A673 (cell line): ENCODE measurements at regions not wholly inside any gene's neighbourhood (a gene's known extent, or its start where the extent isn't known, plus 50 kb on each side); places are given as distances from the start of the nearest gene placed in this dataset.

ENCODE experiments used
- BruUV-seq: library from RNA; stranded (reverse); fragments of 400-500 nt; replicated peaks from 2 replicates; lab custom pipeline; 2021; lab: Mats Ljungman, UMichigan
- CTCF ChIA-PET: fragments of 300-600 bp; sonication (Branson Sonifier 250); formaldehyde crosslinking; loops from one replicate; lab custom pipeline; 2022; ENCODE audit warnings: antibody characterized with exemption; lab: Charles Lee
- POLR2A ChIA-PET: fragments of 300-600 bp; sonication (Branson Sonifier 250); formaldehyde crosslinking; loops from one replicate; lab custom pipeline; 2022; ENCODE audit warnings: antibody characterized with exemption; ENCODE audit not compliant: low non-redundant PET; lab: Charles Lee
- DNase-seq: peaks from one replicate; pipeline ENCODE4 v3.0.0-alpha.2; 2015; ENCODE audit warnings: low spot score
- H3K27ac ChIP-seq: fragments of 200-600 bp; sonication (generic); 2 replicates; pipeline ENCODE4 v1.5.1; 2016; ENCODE audit warnings: mixed run types, low read depth, mild to moderate bottlenecking, mixed read lengths, antibody characterized with exemption, low read length; ENCODE audit not compliant: poor library complexity, severe bottlenecking
- H3K27me3 ChIP-seq: fragments of 200-600 bp; sonication (generic); replicated peaks from 2 replicates; pipeline ENCODE4 v1.6.1; 2017; ENCODE audit warnings: mixed run types, low read depth, mild to moderate bottlenecking, mixed read lengths, antibody characterized with exemption, low read length; ENCODE audit not compliant: insufficient read depth, poor library complexity
- H3K36me3 ChIP-seq: fragments of 200-600 bp; sonication (generic); 2 replicates; pipeline ENCODE4 v1.6.1; 2016; ENCODE audit warnings: mixed run types, mild to moderate bottlenecking, mixed read lengths, antibody characterized with exemption, low read length; ENCODE audit not compliant: insufficient read depth, poor library complexity, severe bottlenecking
- H3K4me1 ChIP-seq: fragments of 200-600 bp; sonication (generic); 2 replicates; pipeline ENCODE4 v1.6.1; 2017; ENCODE audit warnings: mixed run types, mild to moderate bottlenecking, mixed read lengths, antibody characterized with exemption, low read length; ENCODE audit not compliant: insufficient read depth, poor library complexity, severe bottlenecking
- H3K4me3 ChIP-seq: fragments of 200-600 bp; sonication (generic); 2 replicates; pipeline ENCODE4 v1.5.1; 2016; ENCODE audit warnings: low read depth, mixed run types, mild to moderate bottlenecking, mixed read lengths, low read length; ENCODE audit not compliant: poor library complexity, severe bottlenecking
- H3K9me3 ChIP-seq: fragments of 200-600 bp; sonication (generic); 2 replicates; pipeline ENCODE4 v1.6.1; 2016; ENCODE audit warnings: mixed run types, low read depth, mild to moderate bottlenecking, mixed read lengths, antibody characterized with exemption, low read length; ENCODE audit not compliant: poor library complexity, severe bottlenecking
- CTCF ChIP-seq: fragments of 300-800, 200-600 bp; sonication (generic); conservative IDR thresholded peaks from 2 replicates; pipeline ENCODE4 v1.5.1; 2017; ENCODE audit warnings: low read depth, mild to moderate bottlenecking, antibody characterized with exemption, low read length, moderate library complexity, mixed read lengths
- EZH2 ChIP-seq: fragments of 200-600 bp; sonication (generic); IDR thresholded peaks from 2 replicates; pipeline ENCODE4 v1.6.1; 2017; ENCODE audit warnings: borderline replicate concordance, low read depth, mild to moderate bottlenecking, mixed read lengths, antibody characterized with exemption, low read length; ENCODE audit not compliant: poor library complexity, severe bottlenecking
- intact Hi-C: fragments of 100-400 bp; cut with micrococcal nuclease; formaldehyde crosslinking; loops from one replicate; pipeline ENCODE4 v1.10.0; 2022; ENCODE audit not compliant: unreplicated experiment

GRCh38 chr10:2754943-2755342 is 312.4 kb upstream of the PFKP start:
- BruUV-seq: no TSS peak
- Histone ChIP-seq H3K4me1 (no peaks in the 10 kb centered on the region), H3K36me3 (no peaks in the 10 kb centered on the region), H3K27me3 (peaks cover 89% of the 10 kb centered on the region), H3K4me3 (no peak overlapping the region), H3K9me3 (no peaks in the 10 kb centered on the region), H3K27ac (no peak overlapping the region)
- ChIA-PET CTCF (no interaction called here), POLR2A (no interaction called here)
- no peak for TF ChIP-seq EZH2
- no peak for TF ChIP-seq CTCF
- intact Hi-C loops: no loop called here
- no peak for DNase-seq

- no peaks in the 10 kb centered on the region for H3K36me3 ChIP-seq
- ChIA-PET CTCF (no interaction called here), POLR2A (no interaction called here)
- TF ChIP-seq EZH2 (no peak), CTCF (no peak)
- H3K4me1 ChIP-seq: no peaks in the 10 kb centered on the region
- no peak overlapping the region for H3K4me3 ChIP-seq
- peaks cover 88% of the 10 kb centered on the region for H3K27me3 ChIP-seq
- DNase-seq: no peak
- BruUV-seq: no TSS peak
- no peak overlapping the region for H3K27ac ChIP-seq
- no peaks in the 10 kb centered on the region for H3K9me3 ChIP-seq
- intact Hi-C loops: no loop called here
Observed at GRCh38 chr10:2748287-2748686, 319.1 kb upstream of the PFKP start.

GRCh38 chr10:2746638-2747037 is 320.7 kb upstream of the PFKP start:
- no peak for DNase-seq
- Histone ChIP-seq H3K27me3 (peaks cover 87% of the 10 kb centered on the region), H3K4me3 (no peak overlapping the region), H3K4me1 (no peaks in the 10 kb centered on the region), H3K27ac (no peak overlapping the region), H3K9me3 (no peaks in the 10 kb centered on the region), H3K36me3 (no peaks in the 10 kb centered on the region)
- intact Hi-C loops: no loop called here
- BruUV-seq: no TSS peak
- TF ChIP-seq EZH2 (no peak), CTCF (no peak)
- POLR2A ChIA-PET: no interaction called here
- CTCF ChIA-PET: no interaction called here
